Suppressor macrophage (primary cell): ENCODE measurements at regions not wholly inside any gene's neighbourhood (a gene's known extent, or its start where the extent isn't known, plus 50 kb on each side); places are given as distances from the start of the nearest gene placed in this dataset.
A peak's percentile ranks its signal among the peaks of the same experiment; 100 is the strongest.
"Not testable (repeated sequence)": the region's sequence is repeated elsewhere in the genome, so short reads cannot be mapped to it uniquely, and the experiment has no call there.

Experiments used
- DNase-seq, 4 experiments: peaks; one replicate each; pipeline ENCODE4 v3.0.0-alpha.2; 2020 to 2022

GRCh38 chr6:113359155-113360140 lies 497.7 kb upstream of the MARCKS start:
- no peak for DNase-seq

GRCh38 chr6:113361014-113361645 lies 496.0 kb upstream of the MARCKS start:
- no peak for DNase-seq

- peak; percentile 8 to 52 (median 47) for DNase-seq
Observed at GRCh38 chr6:113362301-113363047, 494.7 kb upstream of the MARCKS start.

GRCh38 chr6:113363048-113363798 lies 493.9 kb upstream of the MARCKS start:
- DNase-seq = no peak

GRCh38 chr6:113363866-113364265 lies 493.3 kb upstream of the MARCKS start:
- DNase-seq = no peak

- peak in 1 of 4 experiments; percentile 3 for DNase-seq
Observed at GRCh38 chr6:113364766-113365165, 492.4 kb upstream of the MARCKS start.

GRCh38 chr6:113365191-113365590 lies 492.0 kb upstream of the MARCKS start:
- no peak for DNase-seq

GRCh38 chr6:113366505-113366904 lies 490.6 kb upstream of the MARCKS start:
- DNase-seq = no peak

GRCh38 chr6:113370508-113371502 lies 486.3 kb upstream of the MARCKS start:
- no peak for DNase-seq

- DNase-seq = not testable (repeated sequence)
Observed at GRCh38 chr6:113375466-113375865, 481.7 kb upstream of the MARCKS start.

GRCh38 chr6:113375950-113376846 lies 480.9 kb upstream of the MARCKS start:
- no peak for DNase-seq

- DNase-seq = no peak
Observed at GRCh38 chr6:113376847-113377165, 480.3 kb upstream of the MARCKS start.

GRCh38 chr6:113377362-113377942 lies 479.7 kb upstream of the MARCKS start:
- no peak for DNase-seq

GRCh38 chr6:113380591-113380990 lies 476.6 kb upstream of the MARCKS start:
- no peak for DNase-seq

- DNase-seq = no peak
Observed at GRCh38 chr6:113381232-113381631, 475.9 kb upstream of the MARCKS start.

- peak; percentile 18 to 40 (median 36) for DNase-seq
Observed at GRCh38 chr6:113381959-113382358, 475.2 kb upstream of the MARCKS start.

- no peak for DNase-seq
Observed at GRCh38 chr6:113383701-113384100, 473.4 kb upstream of the MARCKS start.

- DNase-seq = no peak
Observed at GRCh38 chr6:113385020-113385431, 472.1 kb upstream of the MARCKS start.

- no peak for DNase-seq
Observed at GRCh38 chr6:113388996-113389395, 468.1 kb upstream of the MARCKS start.
